H9 (cell line): ENCODE measurements at regions not wholly inside any gene's neighbourhood (a gene's known extent, or its start where the extent isn't known, plus 50 kb on each side); places are given as distances from the start of the nearest gene placed in this dataset.

ENCODE experiments used
- DNase-seq: peaks from one replicate; pipeline ENCODE4 v3.0.0-alpha.2; 2017
- H2AFZ ChIP-seq: one replicate; pipeline ENCODE4 v1.6.1; 2013; ENCODE audit warnings: mild to moderate bottlenecking, low read length, control low read depth, moderate library complexity
- H2AK5ac ChIP-seq: 2 replicates; pipeline ENCODE4 v1.6.1; 2013; ENCODE audit warnings: low read length, control low read depth, mixed read lengths; ENCODE audit not compliant: insufficient read length
- H2BK120ac ChIP-seq: one replicate; pipeline ENCODE4 v1.6.1; 2013; ENCODE audit warnings: low read depth, mild to moderate bottlenecking, low read length, control low read depth, inconsistent platforms; ENCODE audit not compliant: poor library complexity, severe bottlenecking
- H2BK12ac ChIP-seq: 2 replicates; pipeline ENCODE4 v1.6.1; 2013; ENCODE audit warnings: low read length, control low read depth, mixed read lengths, low read depth; ENCODE audit not compliant: insufficient read length
- H2BK15ac ChIP-seq: 2 replicates; pipeline ENCODE4 v1.6.1; 2013; ENCODE audit warnings: low read depth, low read length, control low read depth
- H2BK20ac ChIP-seq: one replicate; pipeline ENCODE4 v1.6.1; 2013; ENCODE audit warnings: low read depth, mild to moderate bottlenecking, low read length, control low read depth, inconsistent platforms; ENCODE audit not compliant: poor library complexity, severe bottlenecking
- H2BK5ac ChIP-seq: 2 replicates; pipeline ENCODE4 v1.6.1; 2013; ENCODE audit warnings: low read length, control low read depth, mixed read lengths; ENCODE audit not compliant: insufficient read length
- H3K14ac ChIP-seq: 2 replicates; pipeline ENCODE4 v1.6.1; 2013; ENCODE audit warnings: low read length, control low read depth; ENCODE audit not compliant: insufficient read depth
- H3K18ac ChIP-seq: 2 replicates; pipeline ENCODE4 v1.6.1; 2013; ENCODE audit warnings: low read depth, mild to moderate bottlenecking, mixed read lengths, low read length, control low read depth; ENCODE audit not compliant: insufficient read length
- H3K23ac ChIP-seq: 2 replicates; pipeline ENCODE4 v1.6.1; 2013; ENCODE audit warnings: low read length, control low read depth, mixed read lengths, low read depth; ENCODE audit not compliant: insufficient read length
- H3K23me2 ChIP-seq: 2 replicates; pipeline ENCODE4 v1.6.1; 2013; ENCODE audit warnings: low read depth, mild to moderate bottlenecking, mixed read lengths, low read length, control low read depth; ENCODE audit not compliant: insufficient read length, poor library complexity, severe bottlenecking
- H3K27ac ChIP-seq: 2 replicates; pipeline ENCODE4 v1.5.1; 2013; ENCODE audit warnings: low read length, control low read depth, mixed read lengths, low read depth; ENCODE audit not compliant: insufficient read length
- H3K27me3 ChIP-seq: 2 replicates; pipeline ENCODE4 v1.6.1; 2013; ENCODE audit warnings: low read length, control low read depth, inconsistent platforms; ENCODE audit not compliant: insufficient read depth
- H3K4ac ChIP-seq: 2 replicates; pipeline ENCODE4 v1.6.1; 2013; ENCODE audit warnings: low read depth, mild to moderate bottlenecking, control low read depth, inconsistent platforms, low read length, moderate library complexity
- H3K4me1 ChIP-seq: 2 replicates; pipeline ENCODE4 v1.6.1; 2013; ENCODE audit warnings: low read length, control low read depth, inconsistent platforms; ENCODE audit not compliant: insufficient read depth
- H3K4me2 ChIP-seq: 2 replicates; pipeline ENCODE4 v1.6.1; 2013; ENCODE audit warnings: low read length, control low read depth, mixed read lengths; ENCODE audit not compliant: insufficient read length, insufficient read depth
- H3K56ac ChIP-seq: 2 replicates; pipeline ENCODE4 v1.6.1; 2013; ENCODE audit warnings: low read depth, mild to moderate bottlenecking, mixed read lengths, low read length, control low read depth; ENCODE audit not compliant: insufficient read length
- H3K79me1 ChIP-seq: 2 replicates; pipeline ENCODE4 v1.6.1; 2013; ENCODE audit warnings: low read depth, mild to moderate bottlenecking, moderate library complexity, low read length, control low read depth, inconsistent platforms; ENCODE audit not compliant: insufficient read depth, poor library complexity, severe bottlenecking
- H3K79me2 ChIP-seq: 2 replicates; pipeline ENCODE4 v1.6.1; 2013; ENCODE audit warnings: low read length, control low read depth, inconsistent platforms; ENCODE audit not compliant: insufficient read depth
- H3K9ac ChIP-seq: 2 replicates; pipeline ENCODE4 v1.6.1; 2013; ENCODE audit warnings: low read length, control low read depth, mixed read lengths; ENCODE audit not compliant: insufficient read length; ENCODE audit errors: extremely low read depth
- H3K9me3 ChIP-seq: one replicate; pipeline ENCODE4 v1.6.1; 2013; ENCODE audit warnings: low read depth, low read length, inconsistent platforms; ENCODE audit not compliant: control insufficient read depth
- H3T11ph ChIP-seq: one replicate; pipeline ENCODE4 v1.6.1; 2013; ENCODE audit warnings: mild to moderate bottlenecking, low read length, control low read depth, inconsistent platforms
- H4K20me1 ChIP-seq: one replicate; pipeline ENCODE4 v1.6.1; 2013; ENCODE audit not compliant: control insufficient read depth, insufficient read length, insufficient read depth
- H4K5ac ChIP-seq: 2 replicates; pipeline ENCODE4 v1.6.1; 2013; ENCODE audit warnings: low read depth, mild to moderate bottlenecking, mixed read lengths, low read length, control low read depth; ENCODE audit not compliant: insufficient read length
- H4K8ac ChIP-seq: replicated peaks from 2 replicates; pipeline ENCODE4 v1.6.1; 2013; ENCODE audit warnings: low read length, control low read depth, mixed read lengths, low read depth; ENCODE audit not compliant: insufficient read length
- H4K91ac ChIP-seq: 2 replicates; pipeline ENCODE4 v1.6.1; 2013; ENCODE audit warnings: low read depth, mild to moderate bottlenecking, moderate library complexity, mixed read lengths, low read length, control low read depth; ENCODE audit not compliant: insufficient read length
- H3K27ac Mint-ChIP-seq, 3 experiments: 2 replicates in 2 of 3; 3 replicates in 1 of 3; pipeline ENCODE4 v1.8.0; 2020 to 2021; ENCODE audit warnings: mixed read lengths in 3 of 3, mild to moderate bottlenecking in 1 of 3, moderate library complexity in 1 of 3
- H3K27me3 Mint-ChIP-seq: 2 replicates; pipeline ENCODE4 v1.8.0; 2021; ENCODE audit warnings: low read depth, mild to moderate bottlenecking, moderate library complexity, mixed read lengths
- H3K36me3 Mint-ChIP-seq, 3 experiments: 2 replicates in 2 of 3; 3 replicates in 1 of 3; pipeline ENCODE4 v1.8.0; 2020 to 2021; ENCODE audit warnings: low read depth in 3 of 3, mixed read lengths in 3 of 3; ENCODE audit not compliant: insufficient read depth in 1 of 3
- H3K4me1 Mint-ChIP-seq, 2 experiments: 2 replicates each; pipeline ENCODE4 v1.8.0; 2020; ENCODE audit warnings: mixed read lengths in 2 of 2
- H3K4me3 Mint-ChIP-seq, 2 experiments: 2 replicates in 1 of 2; 3 replicates in 1 of 2; pipeline ENCODE4 v1.8.0; 2020 to 2021; ENCODE audit warnings: mild to moderate bottlenecking in 2 of 2, mixed read lengths in 2 of 2, moderate library complexity in 1 of 2
- H3K9me3 Mint-ChIP-seq, 2 experiments: 2 replicates in 1 of 2; 3 replicates in 1 of 2; pipeline ENCODE4 v1.8.0; 2020; ENCODE audit warnings: mild to moderate bottlenecking in 2 of 2, mixed read lengths in 2 of 2, moderate library complexity in 1 of 2
- WGBS: extraction: QIAGEN DNeasy Blood & Tissue Kit; methylation state at CpG from one replicate; pipeline ENCODE4 v1.1.7; 2013; ENCODE audit warnings: missing lambda C conversion rate, low lambda C conversion rate, mixed read lengths; ENCODE audit not compliant: insufficient read length; ENCODE audit errors: extremely low coverage; 5-methylcytosine and 5-hydroxymethylcytosine counted together
- TF ChIP-seq, protein P1 (sequence below): fragments of 200-600 bp; sonication (generic); conservative IDR thresholded peaks from 3 replicates; pipeline ENCODE4 v1.8.0; 2021; ENCODE audit warnings: antibody characterized with exemption, mild to moderate bottlenecking

DNA sequence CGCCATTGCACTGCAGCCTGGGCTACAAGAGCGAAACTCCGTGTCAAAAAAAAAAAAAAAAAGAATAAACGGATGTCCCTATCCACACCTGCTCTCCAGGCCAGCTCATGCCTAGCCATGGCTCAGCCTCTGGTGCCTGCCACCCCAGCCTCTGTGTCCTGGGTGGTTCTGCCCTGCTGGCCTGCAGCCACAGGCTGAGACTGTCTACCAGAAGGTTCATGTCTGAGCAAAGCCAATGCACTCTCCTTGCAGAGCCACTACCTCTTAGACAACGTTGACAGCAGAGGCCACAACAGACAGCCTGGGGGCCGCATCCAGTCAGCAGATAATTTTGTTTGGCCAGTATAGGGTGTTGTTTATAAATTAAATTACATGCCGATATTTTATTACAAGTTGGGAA lies 127.7 kb downstream of the ASB7 start:
- Histone ChIP-seq H3K23me2 (no peaks in the 10 kb centered on the region), H3T11ph (no peak overlapping the region), H3K23ac (no peak overlapping the region), H3K79me2 (no peaks in the 10 kb centered on the region), H2BK12ac (no peak overlapping the region), H4K20me1 (no peaks in the 10 kb centered on the region), H3K79me1 (no peaks in the 10 kb centered on the region), H3K9me3 (no peaks in the 10 kb centered on the region), H4K91ac (no peak overlapping the region), H2BK5ac (no peak overlapping the region), H3K14ac (no peak overlapping the region; the same call in 1 of the 2 replicates), H4K5ac (no peak overlapping the region), H3K27me3 (no peaks in the 10 kb centered on the region), H2AFZ (no peak overlapping the region), H2BK20ac (no peak overlapping the region), H3K9ac (no peak overlapping the region), H3K27ac (no peak overlapping the region), H2BK120ac (no peak overlapping the region), H2BK15ac (no peak overlapping the region), H2AK5ac (no peak overlapping the region), H3K4me1 (peaks cover 4% of the 10 kb centered on the region; the same call in 1 of the 2 replicates), H3K4me2 (no peak overlapping the region), H3K4ac (no peak overlapping the region), H3K18ac (no peak overlapping the region), H4K8ac (no peak overlapping the region), H3K56ac (no peak overlapping the region)
- no peaks in the 10 kb centered on the region for H3K9me3 Mint-ChIP-seq
- no peak for DNase-seq
- TF ChIP-seq, protein P1, sequence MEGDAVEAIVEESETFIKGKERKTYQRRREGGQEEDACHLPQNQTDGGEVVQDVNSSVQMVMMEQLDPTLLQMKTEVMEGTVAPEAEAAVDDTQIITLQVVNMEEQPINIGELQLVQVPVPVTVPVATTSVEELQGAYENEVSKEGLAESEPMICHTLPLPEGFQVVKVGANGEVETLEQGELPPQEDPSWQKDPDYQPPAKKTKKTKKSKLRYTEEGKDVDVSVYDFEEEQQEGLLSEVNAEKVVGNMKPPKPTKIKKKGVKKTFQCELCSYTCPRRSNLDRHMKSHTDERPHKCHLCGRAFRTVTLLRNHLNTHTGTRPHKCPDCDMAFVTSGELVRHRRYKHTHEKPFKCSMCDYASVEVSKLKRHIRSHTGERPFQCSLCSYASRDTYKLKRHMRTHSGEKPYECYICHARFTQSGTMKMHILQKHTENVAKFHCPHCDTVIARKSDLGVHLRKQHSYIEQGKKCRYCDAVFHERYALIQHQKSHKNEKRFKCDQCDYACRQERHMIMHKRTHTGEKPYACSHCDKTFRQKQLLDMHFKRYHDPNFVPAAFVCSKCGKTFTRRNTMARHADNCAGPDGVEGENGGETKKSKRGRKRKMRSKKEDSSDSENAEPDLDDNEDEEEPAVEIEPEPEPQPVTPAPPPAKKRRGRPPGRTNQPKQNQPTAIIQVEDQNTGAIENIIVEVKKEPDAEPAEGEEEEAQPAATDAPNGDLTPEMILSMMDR: no peak
- WGBS: no CpG with 5 or more reads among the region's 7 CpGs
- H3K27me3 Mint-ChIP-seq: 0 out of 2 replicates have a peak, but pooled peaks cover 1% of the 10 kb centered on the region
- H3K4me3 Mint-ChIP-seq: no peak overlapping the region
- H3K4me1 Mint-ChIP-seq: peaks cover 7 to 20% of the 10 kb centered on the region in 2 experiments
- no peak overlapping the region for H3K27ac Mint-ChIP-seq
- H3K36me3 Mint-ChIP-seq: no peaks in the 10 kb centered on the region; a peak in 1 of 7 replicates
